Cardiac fibroblast (primary cell): ENCODE measurements at regions not wholly inside any gene's neighbourhood (a gene's known extent, or its start where the extent isn't known, plus 50 kb on each side); places are given as distances from the start of the nearest gene placed in this dataset.

Experiments used
- DNase-seq, 2 donors: peaks; one replicate each; pipeline versions ENCODE4 v3.0.0 to v3.0.0-alpha.2; 2010; ENCODE audit warnings: low read depth in 2 of 2
- H3K4me3 ChIP-seq, 2 donors: replicated peaks in 1 of 2; 1 replicate in 1 of 2; 2 replicates in 1 of 2; pipeline ENCODE4 v1.5.1; 2011; ENCODE audit warnings: low read depth in 2 of 2, low read length in 2 of 2, mild to moderate bottlenecking in 2 of 2, moderate library complexity in 1 of 2
- TF ChIP-seq, protein P1 (sequence below): IDR thresholded peaks from one replicate; pipeline ENCODE4 v1.5.1; 2011; ENCODE audit warnings: low read depth, mild to moderate bottlenecking, low read length, inconsistent platforms

GRCh38 chr11:36929401-36929800 is 331.4 kb upstream of the RAG2 start:
- TF ChIP-seq, protein P1, sequence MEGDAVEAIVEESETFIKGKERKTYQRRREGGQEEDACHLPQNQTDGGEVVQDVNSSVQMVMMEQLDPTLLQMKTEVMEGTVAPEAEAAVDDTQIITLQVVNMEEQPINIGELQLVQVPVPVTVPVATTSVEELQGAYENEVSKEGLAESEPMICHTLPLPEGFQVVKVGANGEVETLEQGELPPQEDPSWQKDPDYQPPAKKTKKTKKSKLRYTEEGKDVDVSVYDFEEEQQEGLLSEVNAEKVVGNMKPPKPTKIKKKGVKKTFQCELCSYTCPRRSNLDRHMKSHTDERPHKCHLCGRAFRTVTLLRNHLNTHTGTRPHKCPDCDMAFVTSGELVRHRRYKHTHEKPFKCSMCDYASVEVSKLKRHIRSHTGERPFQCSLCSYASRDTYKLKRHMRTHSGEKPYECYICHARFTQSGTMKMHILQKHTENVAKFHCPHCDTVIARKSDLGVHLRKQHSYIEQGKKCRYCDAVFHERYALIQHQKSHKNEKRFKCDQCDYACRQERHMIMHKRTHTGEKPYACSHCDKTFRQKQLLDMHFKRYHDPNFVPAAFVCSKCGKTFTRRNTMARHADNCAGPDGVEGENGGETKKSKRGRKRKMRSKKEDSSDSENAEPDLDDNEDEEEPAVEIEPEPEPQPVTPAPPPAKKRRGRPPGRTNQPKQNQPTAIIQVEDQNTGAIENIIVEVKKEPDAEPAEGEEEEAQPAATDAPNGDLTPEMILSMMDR, result no peak
- no peak for DNase-seq
- no peak overlapping the region for H3K4me3 ChIP-seq

GRCh38 chr11:36928621-36929020 is 330.6 kb upstream of the RAG2 start:
- no peak for DNase-seq
- H3K4me3 ChIP-seq, result no peak overlapping the region
- TF ChIP-seq, protein P1, result no peak

DNA sequence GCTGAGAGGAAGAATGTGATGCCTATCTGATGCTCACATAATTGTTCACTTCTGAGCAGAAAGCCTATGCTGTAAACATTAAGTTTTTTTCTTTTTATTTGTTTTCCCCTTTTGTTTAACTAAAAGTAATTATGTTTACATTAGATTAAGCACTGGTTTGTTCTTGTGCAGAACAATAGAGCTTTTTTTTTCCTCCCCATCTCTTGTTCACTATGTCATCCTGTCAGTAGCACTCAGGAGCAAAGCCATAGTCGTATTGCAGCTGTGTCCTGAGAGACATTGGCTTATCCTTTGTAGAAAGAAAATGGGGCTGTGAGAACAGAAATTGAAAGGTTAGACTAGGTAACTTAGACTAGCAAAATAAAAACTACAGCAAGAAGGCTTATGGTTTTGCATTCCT is 301.8 kb upstream of the RAG2 start:
- DNase-seq, result no peak
- TF ChIP-seq, protein P1, result no peak
- H3K4me3 ChIP-seq, result no peak overlapping the region

GRCh38 chr11:36890841-36891240 is 292.8 kb upstream of the RAG2 start:
- DNase-seq, result no peak
- no peak overlapping the region for H3K4me3 ChIP-seq
- TF ChIP-seq, protein P1, result no peak

DNA sequence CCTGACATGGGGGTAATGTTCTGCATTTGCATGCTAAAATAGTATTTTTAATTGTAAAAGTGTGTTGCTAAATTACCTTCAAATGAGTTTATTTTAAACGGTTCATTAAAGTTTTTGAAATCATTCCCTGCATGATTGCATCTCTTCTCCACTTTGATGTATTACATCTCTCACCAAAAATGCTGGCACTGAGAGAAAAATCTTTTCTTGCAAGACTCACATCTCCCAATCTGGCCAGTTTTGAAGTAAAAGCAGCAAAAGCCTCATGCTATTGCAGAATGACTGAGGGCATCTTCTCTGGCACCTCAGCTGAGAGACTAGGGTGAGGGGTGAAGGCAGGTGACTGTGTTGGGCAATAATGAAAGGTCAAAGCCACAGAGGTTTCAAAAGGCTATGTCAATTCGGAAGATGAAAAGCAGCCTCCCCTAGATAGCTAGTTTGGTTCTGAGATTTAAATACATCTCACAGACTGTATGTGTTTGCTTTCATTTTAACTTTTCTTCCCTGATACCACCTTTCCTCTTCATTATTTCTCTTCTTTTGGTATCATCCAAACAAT is 292.2 kb upstream of the RAG2 start:
- no peak for DNase-seq
- TF ChIP-seq, protein P1, result no peak
- no peak overlapping the region for H3K4me3 ChIP-seq

DNA sequence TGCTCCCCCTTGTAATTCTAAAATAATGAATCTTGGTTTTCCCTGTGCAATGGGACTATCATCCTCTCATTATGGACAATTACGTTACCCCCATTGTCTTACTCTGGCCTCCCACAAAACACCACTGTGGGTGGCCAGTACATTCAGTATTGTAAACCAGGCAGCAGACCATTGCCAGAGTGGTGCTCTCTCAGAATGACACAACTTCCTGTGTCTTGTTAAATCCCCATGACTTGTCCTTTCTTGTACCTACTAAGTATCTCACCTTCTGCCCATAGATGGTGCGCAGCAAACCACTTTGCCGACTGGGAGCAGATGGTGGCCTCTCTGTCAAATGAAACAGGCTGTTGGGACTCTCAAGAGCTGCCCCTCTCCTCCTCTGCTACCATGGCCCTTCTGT is 287.1 kb upstream of the RAG2 start:
- TF ChIP-seq, protein P1, result no peak
- DNase-seq, result no peak
- no peak overlapping the region for H3K4me3 ChIP-seq

GRCh38 chr11:36878737-36879136 is 280.7 kb upstream of the RAG2 start:
- TF ChIP-seq, protein P1, result no peak
- no peak overlapping the region for H3K4me3 ChIP-seq
- no peak for DNase-seq
